ENCODE measurements at regions not wholly inside any gene's neighbourhood (a gene's known extent, or its start where the extent isn't known, plus 50 kb on each side); places are given as distances from the start of the nearest gene placed in this dataset.

GRCh38 chrX:95645738-95646137 is 1038.9 kb upstream of the DIAPH2 start:
- Histone ChIP-seq H3K36me3 (ENCODE audit: control insufficient read depth, insufficient read depth, low read length) (no peaks in the 10 kb centered on the region), H3K27me3 (ENCODE audit: control insufficient read depth, insufficient read depth, low read length) (no peaks in the 10 kb centered on the region), H3K4me3 (ENCODE audit: low read depth, low read length) (no peak overlapping the region)
- no peak for FAIRE-seq
- no peak for TF ChIP-seq CTCF (IDR thresholded peaks at IDR 0.05; ENCODE audit: insufficient read depth, low read length, severe bottlenecking)
- DNase-seq (ENCODE audit: low read depth), result no peak

- no peaks in the 10 kb centered on the region for H3K36me3 ChIP-seq (ENCODE audit: control insufficient read depth, insufficient read depth, low read length)
- no peak overlapping the region for H3K4me3 ChIP-seq (ENCODE audit: low read depth, low read length)
- no peaks in the 10 kb centered on the region for H3K27me3 ChIP-seq (ENCODE audit: control insufficient read depth, insufficient read depth, low read length)
- FAIRE-seq (no peak), DNase-seq (ENCODE audit: low read depth) (no peak)
- no peak for TF ChIP-seq CTCF (IDR thresholded peaks at IDR 0.05; ENCODE audit: insufficient read depth, low read length, severe bottlenecking)
These were observed 1022.4 kb upstream of the DIAPH2 start for GRCh38 chrX:95662200-95662599.

GRCh38 chrX:95666056-95666455 is 1018.6 kb upstream of the DIAPH2 start:
- Histone ChIP-seq H3K4me3 (ENCODE audit: low read depth, low read length) (no peak overlapping the region), H3K36me3 (ENCODE audit: control insufficient read depth, insufficient read depth, low read length) (no peaks in the 10 kb centered on the region), H3K27me3 (ENCODE audit: control insufficient read depth, insufficient read depth, low read length) (no peaks in the 10 kb centered on the region)
- TF ChIP-seq CTCF (IDR thresholded peaks at IDR 0.05; ENCODE audit: insufficient read depth, low read length, severe bottlenecking), result no peak
- FAIRE-seq (no peak), DNase-seq (ENCODE audit: low read depth) (no peak)

GRCh38 chrX:95675011-95675410 is 1009.6 kb upstream of the DIAPH2 start:
- DNase-seq (ENCODE audit: low read depth) (peak; percentile 9), FAIRE-seq (no peak)
- TF ChIP-seq CTCF (IDR thresholded peaks at IDR 0.05; ENCODE audit: insufficient read depth, low read length, severe bottlenecking), result no peak
- no peak overlapping the region for H3K4me3 ChIP-seq (ENCODE audit: low read depth, low read length)
- H3K27me3 ChIP-seq (ENCODE audit: control insufficient read depth, insufficient read depth, low read length), result no peaks in the 10 kb centered on the region
- no peaks in the 10 kb centered on the region for H3K36me3 ChIP-seq (ENCODE audit: control insufficient read depth, insufficient read depth, low read length)

GRCh38 chrX:95675794-95676193 is 1008.8 kb upstream of the DIAPH2 start:
- FAIRE-seq, result peak; percentile 36

More at GRCh38 chrX:95675794-95676193, 1008.8 kb upstream of the DIAPH2 start:
- Histone ChIP-seq H3K4me3 (ENCODE audit: low read depth, low read length) (no peak overlapping the region), H3K36me3 (ENCODE audit: control insufficient read depth, insufficient read depth, low read length) (no peaks in the 10 kb centered on the region), H3K27me3 (ENCODE audit: control insufficient read depth, insufficient read depth, low read length) (no peaks in the 10 kb centered on the region)
- TF ChIP-seq CTCF (IDR thresholded peaks at IDR 0.05; ENCODE audit: insufficient read depth, low read length, severe bottlenecking), result peak; percentile 22
- peak; percentile 91 for DNase-seq (ENCODE audit: low read depth)
